IMR-90 (cell line): ENCODE measurements at regions not wholly inside any gene's neighbourhood (a gene's known extent, or its start where the extent isn't known, plus 50 kb on each side); places are given as distances from the start of the nearest gene placed in this dataset.

Source experiments
- ATAC-seq: fragments of 200-7000 bp; cut with Tn5 transposase; 2 replicates; pipeline ENCODE4 v1.9.1; 2020; ENCODE audit warnings: low read depth, mild to moderate bottlenecking, moderate library complexity
- BruUV-seq: library from RNA; stranded (reverse); fragments of 400-500 nt; replicated peaks from 2 replicates; lab custom pipeline; 2021; lab: Mats Ljungman, UMichigan
- CTCF ChIA-PET: fragments of 300-600 bp; formaldehyde crosslinking; extraction: SDS; loops from one replicate; lab custom pipeline; 2021; ENCODE audit warnings: antibody characterized with exemption; lab: Yijun Ruan, JAX
- POLR2A ChIA-PET: fragments of 300-600 bp; sonication (Branson Sonifier 250); formaldehyde crosslinking; loops from one replicate; lab custom pipeline; 2022; ENCODE audit warnings: antibody characterized with exemption; ENCODE audit not compliant: unreplicated experiment; lab: Charles Lee
- DNase-seq: peaks from one replicate; pipeline ENCODE4 v3.0.0; 2013
- H2AFZ ChIP-seq: replicated peaks from 2 replicates; pipeline ENCODE3; 2013; ENCODE audit warnings: low read length, mild to moderate bottlenecking; ENCODE audit not compliant: poor library complexity
- H2AK5ac ChIP-seq: 2 replicates; pipeline ENCODE4 v1.6.1; 2013; ENCODE audit warnings: low read depth, low read length, inconsistent platforms
- H2AK9ac ChIP-seq: replicated peaks from 2 replicates; pipeline ENCODE3; 2013; ENCODE audit warnings: mild to moderate bottlenecking, low read depth, low read length, moderate library complexity; ENCODE audit not compliant: poor library complexity
- H2BK120ac ChIP-seq: 2 replicates; pipeline ENCODE4 v1.6.1; 2013; ENCODE audit warnings: low read depth, low read length, inconsistent platforms
- H2BK15ac ChIP-seq: 3 replicates; pipeline ENCODE4 v1.6.1; 2013; ENCODE audit warnings: low read depth, low read length, inconsistent platforms
- H2BK20ac ChIP-seq: 2 replicates; pipeline ENCODE4 v1.6.1; 2013; ENCODE audit warnings: low read depth, mild to moderate bottlenecking, inconsistent platforms, low read length, moderate library complexity
- H2BK5ac ChIP-seq: 2 replicates; pipeline ENCODE4 v1.6.1; 2013; ENCODE audit warnings: mild to moderate bottlenecking, low read depth, low read length, inconsistent platforms; ENCODE audit not compliant: poor library complexity, severe bottlenecking
- H3K14ac ChIP-seq: replicated peaks from 2 replicates; pipeline ENCODE4 v1.6.1; 2013; ENCODE audit warnings: low read depth, low read length, inconsistent platforms
- H3K18ac ChIP-seq: 2 replicates; pipeline ENCODE4 v1.6.1; 2013; ENCODE audit warnings: low read depth, low read length, control low read depth
- H3K23ac ChIP-seq: 2 replicates; pipeline ENCODE4 v1.6.1; 2013; ENCODE audit warnings: low read depth, low read length, inconsistent platforms
- H3K27ac ChIP-seq: 2 replicates; pipeline ENCODE4 v1.5.1; 2013; ENCODE audit warnings: mild to moderate bottlenecking, control low read depth, low read length; ENCODE audit not compliant: insufficient read depth
- H3K27me3 ChIP-seq: 2 replicates; pipeline ENCODE4 v1.6.1; 2013; ENCODE audit warnings: low read length; ENCODE audit not compliant: control insufficient read depth, insufficient read depth
- H3K36me3 ChIP-seq: 2 replicates; pipeline ENCODE4 v1.6.1; 2013; ENCODE audit warnings: low read length, mixed read lengths; ENCODE audit not compliant: control insufficient read depth, insufficient read depth
- H3K4ac ChIP-seq: 2 replicates; pipeline ENCODE4 v1.6.1; 2013; ENCODE audit warnings: low read depth, low read length, inconsistent platforms
- H3K4me1 ChIP-seq: 2 replicates; pipeline ENCODE4 v1.6.1; 2013; ENCODE audit warnings: low read length, mixed read lengths; ENCODE audit not compliant: control insufficient read depth, insufficient read depth
- H3K4me2 ChIP-seq: 2 replicates; pipeline ENCODE4 v1.6.1; 2013; ENCODE audit warnings: low read depth, mild to moderate bottlenecking, control low read depth, low read length, moderate library complexity
- H3K4me3 ChIP-seq: 2 replicates; pipeline ENCODE4 v1.5.1; 2013; ENCODE audit warnings: low read depth, mild to moderate bottlenecking, control low read depth, low read length, moderate library complexity; ENCODE audit not compliant: insufficient read depth
- H3K56ac ChIP-seq: 2 replicates; pipeline ENCODE4 v1.6.1; 2013; ENCODE audit warnings: low read length, inconsistent platforms; ENCODE audit not compliant: insufficient read depth; ENCODE audit errors: extremely low read depth
- H3K79me1 ChIP-seq, 2 experiments: 2 replicates each; pipeline ENCODE4 v1.6.1; 2013; ENCODE audit warnings: low read length in 2 of 2, inconsistent platforms in 1 of 2, low read depth in 1 of 2
- H3K9ac ChIP-seq: 2 replicates; pipeline ENCODE4 v1.6.1; 2013; ENCODE audit warnings: low read depth, low read length, control low read depth
- H3K9me1 ChIP-seq: 2 replicates; pipeline ENCODE4 v1.6.1; 2013; ENCODE audit warnings: low read length, inconsistent platforms; ENCODE audit not compliant: insufficient read depth
- H3K9me3 ChIP-seq: 2 replicates; pipeline ENCODE4 v1.6.1; 2013; ENCODE audit warnings: low read length; ENCODE audit not compliant: control insufficient read depth, insufficient read depth
- H4K20me1 ChIP-seq: 2 replicates; pipeline ENCODE4 v1.6.1; 2013; ENCODE audit warnings: low read length, inconsistent platforms; ENCODE audit not compliant: insufficient read depth
- H4K5ac ChIP-seq: 2 replicates; pipeline ENCODE4 v1.6.1; 2013; ENCODE audit warnings: mild to moderate bottlenecking, low read depth, low read length, control low read depth
- H4K8ac ChIP-seq, 2 experiments: 2 replicates each; pipeline ENCODE4 v1.6.1; 2013; ENCODE audit warnings: low read depth in 2 of 2, low read length in 2 of 2, control low read depth in 1 of 2, inconsistent platforms in 1 of 2
- H4K91ac ChIP-seq: 2 replicates; pipeline ENCODE4 v1.6.1; 2013; ENCODE audit warnings: low read depth, low read length, inconsistent platforms; ENCODE audit not compliant: insufficient read depth
- BHLHE40 ChIP-seq: fragments of 150-350 bp; IDR thresholded peaks from 2 replicates; pipeline ENCODE4 v1.6.1; 2016; ENCODE audit warnings: mild to moderate bottlenecking, low read depth, low read length
- CTCF ChIP-seq: conservative IDR thresholded peaks from 2 replicates; pipeline ENCODE4 v1.5.1; 2012; ENCODE audit warnings: mild to moderate bottlenecking, low read depth, low read length, improper control_type of control experiment
- ELK1 ChIP-seq: fragments of 150-350 bp; IDR thresholded peaks from 2 replicates; pipeline ENCODE4 v1.6.1; 2016; ENCODE audit warnings: low read depth, mild to moderate bottlenecking, low read length, moderate library complexity, borderline replicate concordance
- MAFK ChIP-seq: IDR thresholded peaks from 2 replicates; pipeline ENCODE4 v1.6.1; 2012; ENCODE audit warnings: low read depth, low read length, improper control_type of control experiment
- MXI1 ChIP-seq: IDR thresholded peaks from 2 replicates; pipeline ENCODE4 v1.6.1; 2012; ENCODE audit warnings: low read depth, mild to moderate bottlenecking, low read length, moderate library complexity, borderline replicate concordance
- POLR2A ChIP-seq: IDR thresholded peaks from 2 replicates; pipeline ENCODE4 v1.6.1; 2012; ENCODE audit warnings: mild to moderate bottlenecking, low read depth, low read length
- RAD21 ChIP-seq: IDR thresholded peaks from 2 replicates; pipeline ENCODE4 v1.6.1; 2012; ENCODE audit warnings: low read length, improper control_type of control experiment
- RFX5 ChIP-seq: IDR thresholded peaks from 2 replicates; pipeline ENCODE4 v1.8.0; 2012; ENCODE audit warnings: low read depth, mild to moderate bottlenecking, low read length, moderate library complexity
- SMC3 ChIP-seq: fragments of 150-350 bp; IDR thresholded peaks from 2 replicates; pipeline ENCODE4 v1.6.1; 2016; ENCODE audit warnings: low read depth, mild to moderate bottlenecking, antibody characterized with exemption, low read length, moderate library complexity
- USF2 ChIP-seq: fragments of 150-350 bp; IDR thresholded peaks from 2 replicates; pipeline ENCODE4 v1.6.1; 2017; ENCODE audit warnings: mild to moderate bottlenecking, antibody characterized with exemption, low read length, low read depth
- WGBS, 2 experiments: methylation state at CpG; one replicate each; pipeline versions ENCODE4 v1.1.5 to v1.1.7; 2013; ENCODE audit warnings: missing lambda C conversion rate in 2 of 2; ENCODE audit not compliant: insufficient read length in 1 of 2; ENCODE audit errors: extremely low coverage in 2 of 2; 5-methylcytosine and 5-hydroxymethylcytosine counted together
- dilution Hi-C: fragments of 300-500 bp; cut with HindIII; formaldehyde crosslinking; loops from one replicate; pipeline ENCODE4 v1.14.3; 2018; ENCODE audit warnings: low sequenced_read_pairs; ENCODE audit not compliant: unreplicated experiment
- in situ Hi-C: fragments of 300-500 bp; cut with MboI; formaldehyde crosslinking; loops from 3 replicates; pipeline ENCODE4 v1.14.3; 2019; ENCODE audit warnings: low sequenced_read_pairs, inconsistent platforms, mixed read lengths
- intact Hi-C: fragments of 100-400 bp; cut with micrococcal nuclease; formaldehyde crosslinking; loops from 2 replicates; pipeline ENCODE4 v1.10.0; 2022

- Histone ChIP-seq H3K14ac (no peak overlapping the region), H3K27me3 (no peaks in the 10 kb centered on the region), H3K36me3 (no peaks in the 10 kb centered on the region), H3K9ac (no peak overlapping the region), H2AK5ac (no peak overlapping the region), H2BK5ac (no peak overlapping the region), H3K4me1 (no peaks in the 10 kb centered on the region), H4K91ac (no peak overlapping the region), H3K27ac (no peak overlapping the region), H4K8ac (no peak overlapping the region), H3K23ac (no peak overlapping the region), H4K5ac (no peak overlapping the region), H3K9me1 (no peaks in the 10 kb centered on the region), H3K56ac (no peak overlapping the region), H4K20me1 (no peaks in the 10 kb centered on the region), H3K4me3 (no peak overlapping the region), H3K4me2 (no peak overlapping the region), H2BK20ac (no peak overlapping the region), H3K4ac (no peak overlapping the region), H3K9me3 (peaks cover 21% of the 10 kb centered on the region), H2AFZ (no peak overlapping the region), H2AK9ac (no peak overlapping the region), H3K18ac (no peak overlapping the region), H2BK15ac (no peak overlapping the region), H3K79me1 (no peaks in the 10 kb centered on the region), H2BK120ac (no peak overlapping the region)
- ChIA-PET POLR2A (no interaction called here), CTCF (no interaction called here)
- WGBS, 2 experiments, result no CpG with 5 or more reads among the region's 6 CpGs
- intact Hi-C loops (no loop called here), in situ Hi-C loops (no loop called here), dilution Hi-C loops (no loop called here)
- BruUV-seq, result no TSS peak
- TF ChIP-seq BHLHE40, result no peak
- TF ChIP-seq MAFK, result no peak
- no peak for TF ChIP-seq RAD21
- TF ChIP-seq CTCF, result no peak
- TF ChIP-seq MXI1, result no peak
- no peak for TF ChIP-seq POLR2A
- TF ChIP-seq USF2, result no peak
- TF ChIP-seq ELK1, result no peak
- no peak for TF ChIP-seq SMC3
- no peak for TF ChIP-seq RFX5
- ATAC-seq (no peak), DNase-seq (no peak)
Measured at GRCh38 chr15:98196371-98196770, 235.9 kb downstream of the ARRDC4 start.
